Mesothelial cell of epicardium (in vitro differentiated cells): ENCODE measurements at regions not wholly inside any gene's neighbourhood (a gene's known extent, or its start where the extent isn't known, plus 50 kb on each side); places are given as distances from the start of the nearest gene placed in this dataset.
"Not testable (repeated sequence)": the region's sequence is repeated elsewhere in the genome, so short reads cannot be mapped to it uniquely, and the experiment has no call there.

Experiments used
- DNase-seq, 2 experiments: peaks; one replicate each; pipeline ENCODE4 v3.0.0; 2021; ENCODE audit warnings: low spot score in 2 of 2; ENCODE audit not compliant: unreplicated experiment in 2 of 2
- H3K27ac Mint-ChIP-seq: 2 replicates; pipeline ENCODE4 v1.8.0; 2021; ENCODE audit warnings: mixed read lengths
- H3K27me3 Mint-ChIP-seq: 2 replicates; pipeline ENCODE4 v1.8.0; 2021; ENCODE audit warnings: low read depth, mixed read lengths
- H3K36me3 Mint-ChIP-seq: 2 replicates; pipeline ENCODE4 v1.8.0; 2021; ENCODE audit warnings: mixed read lengths
- H3K4me1 Mint-ChIP-seq: 2 replicates; pipeline ENCODE4 v1.8.0; 2021; ENCODE audit warnings: mixed read lengths
- H3K4me3 Mint-ChIP-seq: 2 replicates; pipeline ENCODE4 v1.8.0; 2021; ENCODE audit warnings: mild to moderate bottlenecking, moderate library complexity, mixed read lengths
- H3K9me3 Mint-ChIP-seq: 2 replicates; pipeline ENCODE4 v1.8.0; 2021; ENCODE audit warnings: mixed read lengths
- TF ChIP-seq, protein P1 (sequence below): fragments of 200-600 bp; sonication (generic); IDR thresholded peaks from one replicate; pipeline ENCODE4 v1.5.0; 2021; ENCODE audit warnings: antibody characterized with exemption; ENCODE audit not compliant: unreplicated experiment

DNA sequence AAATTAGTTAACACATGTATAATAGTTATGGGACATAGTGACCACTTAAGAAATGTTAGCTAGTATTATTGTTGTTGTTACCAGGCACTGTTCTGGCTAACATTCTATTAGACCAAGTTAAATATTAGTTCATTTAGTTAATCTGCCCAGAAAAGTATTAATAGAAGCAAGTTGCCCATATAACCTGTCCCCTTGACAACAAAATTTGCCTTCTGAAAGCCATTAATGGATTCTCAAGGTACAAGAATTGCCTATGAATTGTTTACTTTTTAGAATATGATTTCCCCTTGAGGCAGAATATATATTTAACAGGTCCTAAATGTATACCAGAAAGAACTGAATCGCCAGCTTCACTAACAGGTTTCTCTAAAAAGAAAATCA lies 167.3 kb upstream of the TMCC3 start:
- H3K4me3 Mint-ChIP-seq: no peak overlapping the region
- no peaks in the 10 kb centered on the region for H3K4me1 Mint-ChIP-seq
- H3K9me3 Mint-ChIP-seq: peaks cover 22% of the 10 kb centered on the region
- TF ChIP-seq, protein P1, sequence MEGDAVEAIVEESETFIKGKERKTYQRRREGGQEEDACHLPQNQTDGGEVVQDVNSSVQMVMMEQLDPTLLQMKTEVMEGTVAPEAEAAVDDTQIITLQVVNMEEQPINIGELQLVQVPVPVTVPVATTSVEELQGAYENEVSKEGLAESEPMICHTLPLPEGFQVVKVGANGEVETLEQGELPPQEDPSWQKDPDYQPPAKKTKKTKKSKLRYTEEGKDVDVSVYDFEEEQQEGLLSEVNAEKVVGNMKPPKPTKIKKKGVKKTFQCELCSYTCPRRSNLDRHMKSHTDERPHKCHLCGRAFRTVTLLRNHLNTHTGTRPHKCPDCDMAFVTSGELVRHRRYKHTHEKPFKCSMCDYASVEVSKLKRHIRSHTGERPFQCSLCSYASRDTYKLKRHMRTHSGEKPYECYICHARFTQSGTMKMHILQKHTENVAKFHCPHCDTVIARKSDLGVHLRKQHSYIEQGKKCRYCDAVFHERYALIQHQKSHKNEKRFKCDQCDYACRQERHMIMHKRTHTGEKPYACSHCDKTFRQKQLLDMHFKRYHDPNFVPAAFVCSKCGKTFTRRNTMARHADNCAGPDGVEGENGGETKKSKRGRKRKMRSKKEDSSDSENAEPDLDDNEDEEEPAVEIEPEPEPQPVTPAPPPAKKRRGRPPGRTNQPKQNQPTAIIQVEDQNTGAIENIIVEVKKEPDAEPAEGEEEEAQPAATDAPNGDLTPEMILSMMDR: no peak
- no peak for DNase-seq
- H3K27me3 Mint-ChIP-seq: peaks cover 12% of the 10 kb centered on the region
- H3K36me3 Mint-ChIP-seq: peaks cover 16% of the 10 kb centered on the region
- H3K27ac Mint-ChIP-seq: no peak overlapping the region

DNA sequence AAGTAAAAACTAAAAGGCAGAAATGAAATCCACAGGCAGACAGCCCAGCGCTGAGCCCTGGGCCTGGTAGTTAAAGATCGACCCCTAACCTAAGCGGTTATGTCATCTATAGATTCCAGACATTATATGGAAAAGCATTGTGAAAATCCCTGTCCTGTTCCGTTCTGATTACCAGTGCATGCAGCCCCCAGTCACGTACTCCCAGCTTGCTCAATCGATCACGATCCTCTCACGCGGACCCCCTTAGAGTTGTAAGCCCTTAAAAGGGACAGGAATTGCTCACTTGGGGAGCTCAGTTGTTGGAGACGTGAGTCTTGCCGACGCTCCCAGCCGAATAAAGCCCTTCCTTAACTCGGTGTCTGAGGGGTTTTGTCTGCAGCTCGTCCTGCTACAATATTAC lies 166.8 kb upstream of the TMCC3 start:
- Mint-ChIP-seq H3K9me3 (peaks cover 26% of the 10 kb centered on the region), H3K27me3 (peaks cover 12% of the 10 kb centered on the region), H3K36me3 (peaks cover 16% of the 10 kb centered on the region)
- H3K4me3 Mint-ChIP-seq, DNase-seq, H3K4me1 Mint-ChIP-seq, H3K27ac Mint-ChIP-seq: not testable (repeated sequence)

DNA sequence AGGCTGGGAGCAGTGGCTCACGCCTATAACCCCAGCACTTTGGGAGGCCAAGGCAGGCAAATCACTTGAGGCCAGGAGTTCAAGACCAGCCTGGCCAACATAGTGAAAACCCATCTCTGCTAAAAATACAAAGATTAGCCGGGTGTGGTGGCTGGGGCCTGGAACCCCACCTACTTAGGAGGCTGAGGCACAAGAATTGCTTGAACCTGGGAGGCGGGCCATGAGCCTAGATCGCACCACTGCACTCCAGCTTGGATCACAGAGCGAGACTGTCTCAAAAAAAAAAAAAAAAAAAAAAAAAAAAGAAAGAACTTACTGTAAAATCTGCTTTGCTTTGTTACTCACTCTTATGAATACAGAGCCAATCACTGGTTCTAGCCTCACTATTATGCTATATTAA lies 166.4 kb upstream of the TMCC3 start:
- peaks cover 12% of the 10 kb centered on the region for H3K27me3 Mint-ChIP-seq
- H3K27ac Mint-ChIP-seq, H3K4me1 Mint-ChIP-seq, H3K4me3 Mint-ChIP-seq, DNase-seq: not testable (repeated sequence)
- peaks cover 27% of the 10 kb centered on the region for H3K9me3 Mint-ChIP-seq
- H3K36me3 Mint-ChIP-seq: peaks cover 16% of the 10 kb centered on the region

DNA sequence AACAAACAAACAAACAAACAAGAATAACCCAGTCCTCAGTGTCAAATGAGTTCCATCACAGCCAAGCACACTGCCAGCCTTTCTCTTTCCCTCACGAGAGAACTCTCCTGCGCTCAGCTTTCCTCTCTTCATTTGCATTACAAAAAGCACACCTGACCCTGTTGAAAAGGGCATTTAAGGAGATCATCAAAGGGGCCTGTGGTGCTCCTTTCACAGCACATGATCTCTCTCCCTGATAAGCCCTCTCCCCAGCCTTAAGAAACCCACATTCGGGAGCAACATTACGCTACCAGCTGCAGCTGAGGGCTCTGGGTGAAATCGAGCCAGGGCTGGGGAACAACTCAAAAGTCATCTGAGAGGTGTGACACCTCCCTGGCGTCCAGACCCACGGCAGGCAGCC lies 165.6 kb upstream of the TMCC3 start:
- TF ChIP-seq, protein P1: no peak
- Mint-ChIP-seq H3K9me3 (peaks cover 35% of the 10 kb centered on the region), H3K27me3 (peaks cover 12% of the 10 kb centered on the region), H3K4me1 (no peaks in the 10 kb centered on the region), H3K36me3 (peaks cover 18% of the 10 kb centered on the region), H3K4me3 (no peak overlapping the region), H3K27ac (no peak overlapping the region)
- DNase-seq: no peak

DNA sequence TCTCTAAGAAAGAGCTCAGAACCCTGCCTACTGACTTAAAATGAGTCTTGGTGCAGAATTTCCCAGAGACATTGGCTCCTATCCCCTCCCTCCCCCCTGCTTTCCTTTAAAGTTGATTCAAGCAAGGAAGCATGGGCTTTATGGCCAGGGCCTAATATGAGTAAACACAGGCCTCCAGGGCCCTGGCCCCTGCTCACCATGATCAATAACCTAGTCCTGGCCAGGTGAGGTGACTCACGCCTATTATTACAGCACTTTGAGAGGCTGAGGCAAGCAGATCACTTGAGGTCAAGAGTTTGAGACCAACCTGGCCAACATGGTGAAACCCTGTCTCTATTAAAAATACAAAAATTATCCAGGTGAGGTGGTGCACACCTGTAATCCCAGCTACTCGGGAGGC lies 165.1 kb upstream of the TMCC3 start:
- peaks cover 38% of the 10 kb centered on the region for H3K9me3 Mint-ChIP-seq
- no peaks in the 10 kb centered on the region for H3K4me1 Mint-ChIP-seq
- H3K36me3 Mint-ChIP-seq: peaks cover 19% of the 10 kb centered on the region
- no peak overlapping the region for H3K27ac Mint-ChIP-seq
- DNase-seq: no peak
- TF ChIP-seq, protein P1: no peak
- no peak overlapping the region for H3K4me3 Mint-ChIP-seq
- peaks cover 12% of the 10 kb centered on the region for H3K27me3 Mint-ChIP-seq

DNA sequence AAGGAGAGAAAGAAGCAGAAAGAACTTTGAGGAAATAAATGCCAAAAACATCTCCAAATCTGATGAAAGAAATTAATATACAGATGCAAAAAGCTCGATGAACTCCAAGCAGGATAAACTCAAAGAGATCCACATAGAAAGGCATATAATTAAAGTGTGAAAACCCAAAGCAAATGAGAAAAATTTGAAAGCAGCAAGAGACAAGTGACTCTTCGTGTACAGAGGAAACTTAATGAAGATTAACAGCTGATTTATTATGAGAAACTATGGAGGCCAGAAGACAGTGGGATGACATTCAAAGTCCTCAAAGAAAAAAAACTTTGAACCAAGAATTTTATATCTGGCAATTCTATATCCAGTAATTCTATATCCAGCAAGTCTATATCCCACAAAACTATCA lies 163.0 kb upstream of the TMCC3 start:
- Mint-ChIP-seq H3K4me1 (no peaks in the 10 kb centered on the region), H3K36me3 (peaks cover 19% of the 10 kb centered on the region), H3K27me3 (peaks cover 14% of the 10 kb centered on the region), H3K9me3 (peaks cover 49% of the 10 kb centered on the region), H3K27ac (no peak overlapping the region), H3K4me3 (no peak overlapping the region)
- TF ChIP-seq, protein P1: no peak
- no peak for DNase-seq

DNA sequence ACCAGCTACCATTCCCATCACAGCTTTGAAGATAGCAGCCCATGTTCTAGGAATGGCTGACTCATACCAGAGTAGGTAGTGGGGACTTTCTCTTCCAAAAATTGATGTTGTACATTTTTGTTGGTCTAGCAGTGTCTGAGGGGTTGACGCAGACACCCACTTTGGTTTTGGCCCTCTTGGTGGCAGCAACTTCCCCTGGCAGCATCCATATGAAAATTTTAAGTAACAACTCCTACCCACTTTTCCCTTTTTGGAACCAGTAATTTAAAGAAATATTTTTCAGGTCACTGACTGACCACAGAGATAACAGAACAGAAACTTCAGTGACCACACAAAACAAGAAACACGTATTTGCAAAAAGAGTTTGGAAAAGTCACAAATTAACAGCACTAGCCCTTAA lies 162.0 kb upstream of the TMCC3 start:
- H3K4me3 Mint-ChIP-seq: no peak overlapping the region
- peaks cover 12% of the 10 kb centered on the region for H3K27me3 Mint-ChIP-seq
- H3K4me1 Mint-ChIP-seq: no peaks in the 10 kb centered on the region
- TF ChIP-seq, protein P1: no peak
- no peak overlapping the region for H3K27ac Mint-ChIP-seq
- H3K9me3 Mint-ChIP-seq: peaks cover 49% of the 10 kb centered on the region
- H3K36me3 Mint-ChIP-seq: peaks cover 19% of the 10 kb centered on the region
- no peak for DNase-seq
